HL-60 (cell line): ENCODE measurements at regions not wholly inside any gene's neighbourhood (a gene's known extent, or its start where the extent isn't known, plus 50 kb on each side); places are given as distances from the start of the nearest gene placed in this dataset.

ENCODE experiments used
- CTCF ChIP-seq: IDR thresholded peaks from one replicate; pipeline ENCODE4 v1.5.1; 2011; ENCODE audit warnings: low read length, control low read depth, inconsistent platforms; ENCODE audit not compliant: insufficient read depth
- GABPA ChIP-seq: IDR thresholded peaks from 2 replicates; pipeline ENCODE4 v1.6.1; 2012; ENCODE audit warnings: low read depth
- POLR2AphosphoS5 ChIP-seq: IDR thresholded peaks from 2 replicates; pipeline ENCODE4 v1.6.1; 2012; ENCODE audit warnings: low read depth
- REST ChIP-seq: IDR thresholded peaks from 2 replicates; pipeline ENCODE4 v1.6.1; 2012; ENCODE audit warnings: low read depth; ENCODE audit not compliant: insufficient replicate concordance

- TF ChIP-seq CTCF (no peak), POLR2AphosphoS5 (no peak), REST (no peak), GABPA (no peak)
Observed at GRCh38 chr5:107195890-107196395, 474.8 kb downstream of the EFNA5 start.
